MM.1S (cell line): ENCODE measurements at regions not wholly inside any gene's neighbourhood (a gene's known extent, or its start where the extent isn't known, plus 50 kb on each side); places are given as distances from the start of the nearest gene placed in this dataset.
A peak's percentile ranks its signal among the peaks of the same experiment; 100 is the strongest.
"Not testable (repeated sequence)": the region's sequence is repeated elsewhere in the genome, so short reads cannot be mapped to it uniquely, and the experiment has no call there.

Experiments used
- DNase-seq: peaks from one replicate; pipeline ENCODE4 v3.0.0-alpha.2; 2015
- H2AFZ ChIP-seq: fragments of 300-600 bp; sonication (generic); 2 replicates; pipeline ENCODE4 v1.6.0; 2016; ENCODE audit warnings: antibody characterized with exemption, low read length
- H3F3A ChIP-seq: fragments of 300-600 bp; sonication (generic); 2 replicates; pipeline ENCODE4 v1.6.1; 2016; ENCODE audit warnings: mild to moderate bottlenecking, antibody characterized with exemption, low read length, moderate library complexity, mixed read lengths; ENCODE audit not compliant: insufficient read depth
- H3K27ac ChIP-seq: fragments of 300-600 bp; sonication (generic); 2 replicates; pipeline ENCODE4 v1.5.1; 2016; ENCODE audit warnings: mild to moderate bottlenecking, low read length
- H3K27me3 ChIP-seq: fragments of 300-600 bp; sonication (generic); replicated peaks from 2 replicates; pipeline ENCODE4 v1.6.0; 2016; ENCODE audit warnings: low read length; ENCODE audit not compliant: insufficient read depth
- H3K36me3 ChIP-seq: fragments of 300-600 bp; sonication (generic); replicated peaks from 2 replicates; pipeline ENCODE4 v1.6.1; 2016; ENCODE audit warnings: mild to moderate bottlenecking, low read length, mixed read lengths; ENCODE audit not compliant: insufficient read depth
- H3K4me1 ChIP-seq: fragments of 300-600 bp; sonication (generic); 2 replicates; pipeline ENCODE4 v1.6.1; 2016; ENCODE audit warnings: low read length, mixed read lengths
- H3K4me2 ChIP-seq: fragments of 300-600 bp; sonication (generic); 2 replicates; pipeline ENCODE4 v1.6.0; 2016; ENCODE audit warnings: low read depth, low read length
- H3K4me3 ChIP-seq: fragments of 300-600 bp; sonication (generic); 2 replicates; pipeline ENCODE4 v1.5.1; 2016; ENCODE audit warnings: low read length, mixed read lengths
- H3K79me2 ChIP-seq: fragments of 300-600 bp; sonication (generic); 2 replicates; pipeline ENCODE4 v1.6.1; 2016; ENCODE audit warnings: mixed run types, low read length, mixed read lengths
- H3K9ac ChIP-seq: fragments of 300-600 bp; sonication (generic); 2 replicates; pipeline ENCODE4 v1.6.1; 2016; ENCODE audit warnings: low read length, mixed read lengths
- H3K9me2 ChIP-seq: fragments of 300-600 bp; sonication (generic); replicated peaks from 2 replicates; pipeline ENCODE4 v1.6.1; 2016; ENCODE audit warnings: mild to moderate bottlenecking, low read length, mixed read lengths; ENCODE audit not compliant: insufficient read depth
- H3K9me3 ChIP-seq: fragments of 300-600 bp; sonication (generic); replicated peaks from 2 replicates; pipeline ENCODE4 v1.6.1; 2016; ENCODE audit warnings: mild to moderate bottlenecking, low read length, mixed read lengths; ENCODE audit not compliant: insufficient read depth
- H4K20me1 ChIP-seq: fragments of 300-600 bp; sonication (generic); 2 replicates; pipeline ENCODE4 v1.6.1; 2016; ENCODE audit warnings: mild to moderate bottlenecking, low read length, moderate library complexity, mixed read lengths; ENCODE audit not compliant: insufficient read depth
- CTCF ChIP-seq: fragments of 300-600 bp; sonication (generic); IDR thresholded peaks from 2 replicates; pipeline ENCODE4 v1.5.1; 2016; ENCODE audit warnings: antibody characterized with exemption, low read length, mixed read lengths
- EZH2 ChIP-seq: fragments of 300-600 bp; sonication (generic); optimal IDR thresholded peaks from 2 replicates; pipeline ENCODE3; 2017; ENCODE audit warnings: low read depth, mild to moderate bottlenecking, antibody characterized with exemption, low read length, mixed read lengths
- EZH2phosphoT487 ChIP-seq: fragments of 300-600 bp; sonication (generic); IDR thresholded peaks from 2 replicates; pipeline ENCODE4 v1.6.1; 2018; ENCODE audit warnings: antibody characterized with exemption, low read length

- Histone ChIP-seq H3K9ac (no peak overlapping the region), H3K4me1 (no peaks in the 10 kb centered on the region), H3K4me3 (no peak overlapping the region), H3K9me2 (no peaks in the 10 kb centered on the region), H3K9me3 (no peaks in the 10 kb centered on the region), H4K20me1 (no peaks in the 10 kb centered on the region), H3K4me2 (no peak overlapping the region), H2AFZ (no peak overlapping the region), H3K27ac (no peak overlapping the region), H3K27me3 (no peaks in the 10 kb centered on the region), H3K79me2 (no peaks in the 10 kb centered on the region), H3F3A (no peaks in the 10 kb centered on the region), H3K36me3 (no peaks in the 10 kb centered on the region)
- DNase-seq, result no peak
- no peak for TF ChIP-seq EZH2
- no peak for TF ChIP-seq EZH2phosphoT487
- TF ChIP-seq CTCF, result no peak
Measured at GRCh38 chr2:56055405-56055804, 128.4 kb upstream of the CCDC85A start.

GRCh38 chr2:56061327-56061726, 122.5 kb upstream of the CCDC85A start:
- not testable (repeated sequence) for H3K9me2 ChIP-seq, H3K27ac ChIP-seq, H3K27me3 ChIP-seq, H3K79me2 ChIP-seq, H4K20me1 ChIP-seq, H3K4me2 ChIP-seq, H3K4me3 ChIP-seq, H3K9ac ChIP-seq, H3K4me1 ChIP-seq, H3F3A ChIP-seq, H2AFZ ChIP-seq, H3K36me3 ChIP-seq, H3K9me3 ChIP-seq, DNase-seq

- Histone ChIP-seq H3K27ac (no peak overlapping the region), H3K9me2 (no peaks in the 10 kb centered on the region), H2AFZ (no peak overlapping the region), H3F3A (no peaks in the 10 kb centered on the region), H3K36me3 (no peaks in the 10 kb centered on the region), H3K27me3 (no peaks in the 10 kb centered on the region), H3K9me3 (no peaks in the 10 kb centered on the region), H3K4me2 (no peak overlapping the region), H3K4me1 (no peaks in the 10 kb centered on the region), H4K20me1 (no peaks in the 10 kb centered on the region), H3K79me2 (no peaks in the 10 kb centered on the region), H3K4me3 (no peak overlapping the region), H3K9ac (no peak overlapping the region)
- TF ChIP-seq EZH2phosphoT487 (no peak), EZH2 (no peak)
- no peak for DNase-seq
Measured at GRCh38 chr2:56068746-56069145, 115.0 kb upstream of the CCDC85A start.

- Histone ChIP-seq H3K27me3 (no peaks in the 10 kb centered on the region), H3K36me3 (no peaks in the 10 kb centered on the region), H3K9me3 (no peaks in the 10 kb centered on the region), H4K20me1 (no peaks in the 10 kb centered on the region), H3K9ac (no peak overlapping the region), H3K4me3 (no peak overlapping the region), H3K9me2 (no peaks in the 10 kb centered on the region), H3F3A (no peaks in the 10 kb centered on the region), H3K4me1 (no peaks in the 10 kb centered on the region), H3K4me2 (no peak overlapping the region), H3K79me2 (no peaks in the 10 kb centered on the region), H3K27ac (no peak overlapping the region), H2AFZ (no peak overlapping the region)
- TF ChIP-seq EZH2, result no peak
- peak; percentile 56 for TF ChIP-seq CTCF
- DNase-seq, result peak; percentile 42
Measured at GRCh38 chr2:56077359-56077915, 106.4 kb upstream of the CCDC85A start.
